K562 (cell line): ENCODE measurements at regions not wholly inside any gene's neighbourhood (a gene's known extent, or its start where the extent isn't known, plus 50 kb on each side); places are given as distances from the start of the nearest gene placed in this dataset.
A peak's percentile ranks its signal among the peaks of the same experiment; 100 is the strongest.

Source experiments
- BHLHE40 ChIP-seq: IDR thresholded peaks from 2 replicates; pipeline ENCODE4 v1.6.1; 2011; ENCODE audit warnings: low read length, improper control_type of control experiment
- BRD9 ChIP-seq: fragments of 450-650 bp; IDR thresholded peaks from 2 replicates; pipeline ENCODE4 v1.6.1; 2018; ENCODE audit warnings: low read depth; ENCODE audit not compliant: partially characterized antibody
- BRF1 ChIP-seq: IDR thresholded peaks from 3 replicates; pipeline ENCODE4 v1.6.1; 2011; ENCODE audit warnings: borderline replicate concordance, mild to moderate bottlenecking; ENCODE audit not compliant: insufficient read length; ENCODE audit errors: extremely low read depth
- C11orf30 ChIP-seq: fragments of 450-650 bp; IDR thresholded peaks from 2 replicates; pipeline ENCODE4 v1.6.1; 2016; ENCODE audit warnings: low read depth, mild to moderate bottlenecking
- CBX3 ChIP-seq, 2 experiments: IDR thresholded peaks; 1 replicate in 1 of 2; 2 replicates in 1 of 2; pipeline ENCODE4 v1.6.1; 2012; ENCODE audit warnings: inconsistent platforms in 2 of 2, low read length in 2 of 2, borderline replicate concordance in 1 of 2, control low read depth in 1 of 2
- FOXP1 ChIP-seq: sonication (generic); formaldehyde crosslinking; IDR thresholded peaks from 2 replicates; pipeline ENCODE4 v1.8.0; 2022; ENCODE audit warnings: mild to moderate bottlenecking, missing genetic modification reagents
- GABPA ChIP-seq: fragments of 200-800 bp; sonication (Bioruptor generic); conservative IDR thresholded peaks from 2 replicates; pipeline ENCODE4 v1.6.1; 2016; ENCODE audit warnings: low read depth, missing genetic modification characterization, missing compliant biosample characterization
- GTF2F1 ChIP-seq: IDR thresholded peaks from 2 replicates; pipeline ENCODE4 v1.6.1; 2011; ENCODE audit warnings: low read depth, low read length, improper control_type of control experiment
- HNRNPK ChIP-seq: fragments of 200-400 bp; formaldehyde crosslinking; IDR thresholded peaks from one replicate; pipeline ENCODE4 v1.6.1; 2018; ENCODE audit warnings: mild to moderate bottlenecking, low read depth, low read length; ENCODE audit not compliant: poor library complexity, severe bottlenecking
- ILF3 ChIP-seq: fragments of 450-650 bp; IDR thresholded peaks from 2 replicates; pipeline ENCODE4 v1.6.1; 2018; ENCODE audit warnings: antibody characterized with exemption, mild to moderate bottlenecking, moderate library complexity, borderline replicate concordance
- PHF21A ChIP-seq: fragments of 450-650 bp; IDR thresholded peaks from 2 replicates; pipeline ENCODE4 v1.6.1; 2017; ENCODE audit warnings: low read depth, borderline replicate concordance
- PURB ChIP-seq: sonication (generic); formaldehyde crosslinking; IDR thresholded peaks from 2 replicates; pipeline ENCODE4 v1.9.0; 2021; ENCODE audit warnings: low read depth, mild to moderate bottlenecking, missing genetic modification reagents
- SRSF9 ChIP-seq: fragments of 200-400 bp; formaldehyde crosslinking; IDR thresholded peaks from 2 replicates; pipeline ENCODE4 v1.6.1; 2017; ENCODE audit warnings: low read depth, low read length, borderline replicate concordance
- TEAD2 ChIP-seq: fragments of 450-650 bp; IDR thresholded peaks from 2 replicates; pipeline ENCODE4 v1.6.1; 2016; ENCODE audit warnings: missing genetic modification characterization, control low read depth, missing compliant biosample characterization
- ZBTB7A ChIP-seq: IDR thresholded peaks from 2 replicates; pipeline ENCODE4 v1.6.1; 2011; ENCODE audit warnings: low read depth, mild to moderate bottlenecking, low read length, moderate library complexity, borderline replicate concordance; ENCODE audit not compliant: control insufficient read depth
- ZC3H8 ChIP-seq: fragments of 450-650 bp; IDR thresholded peaks from 2 replicates; pipeline ENCODE4 v1.6.1; 2017
- ZNF384 ChIP-seq: IDR thresholded peaks from 2 replicates; pipeline ENCODE4 v1.6.1; 2012; ENCODE audit warnings: low read depth, low read length, improper control_type of control experiment
- ZNF77 ChIP-seq: fragments of 250-450 bp; sonication (Bioruptor Pico); IDR thresholded peaks from 2 replicates; pipeline ENCODE4 v1.5.0; 2020
- ZNF780A ChIP-seq: fragments of 250-450 bp; sonication (Bioruptor Pico); IDR thresholded peaks from 2 replicates; pipeline ENCODE4 v1.5.0; 2021; ENCODE audit warnings: mild to moderate bottlenecking
- TF ChIP-seq, protein P1 (sequence below): sonication (generic); formaldehyde crosslinking; IDR thresholded peaks from 2 replicates; pipeline ENCODE4 v1.9.0; 2022; ENCODE audit warnings: mild to moderate bottlenecking, missing genetic modification reagents
- TF ChIP-seq, protein P2 (sequence below): IDR thresholded peaks from 3 replicates; pipeline ENCODE4 v1.6.1; 2011; ENCODE audit warnings: borderline replicate concordance, mild to moderate bottlenecking, moderate library complexity; ENCODE audit not compliant: insufficient read length; ENCODE audit errors: extremely low read depth
- TF ChIP-seq, protein P3 (sequence below): fragments of 200-800 bp; sonication (Bioruptor generic); IDR thresholded peaks from 2 replicates; pipeline ENCODE4 v1.6.1; 2017; ENCODE audit warnings: missing genetic modification characterization, missing compliant biosample characterization
- TF ChIP-seq, protein P4 (sequence below): fragments of 250-450 bp; sonication (Bioruptor Pico); IDR thresholded peaks from 2 replicates; pipeline ENCODE4 v1.4.0; 2020; ENCODE audit warnings: borderline replicate concordance

DNA sequence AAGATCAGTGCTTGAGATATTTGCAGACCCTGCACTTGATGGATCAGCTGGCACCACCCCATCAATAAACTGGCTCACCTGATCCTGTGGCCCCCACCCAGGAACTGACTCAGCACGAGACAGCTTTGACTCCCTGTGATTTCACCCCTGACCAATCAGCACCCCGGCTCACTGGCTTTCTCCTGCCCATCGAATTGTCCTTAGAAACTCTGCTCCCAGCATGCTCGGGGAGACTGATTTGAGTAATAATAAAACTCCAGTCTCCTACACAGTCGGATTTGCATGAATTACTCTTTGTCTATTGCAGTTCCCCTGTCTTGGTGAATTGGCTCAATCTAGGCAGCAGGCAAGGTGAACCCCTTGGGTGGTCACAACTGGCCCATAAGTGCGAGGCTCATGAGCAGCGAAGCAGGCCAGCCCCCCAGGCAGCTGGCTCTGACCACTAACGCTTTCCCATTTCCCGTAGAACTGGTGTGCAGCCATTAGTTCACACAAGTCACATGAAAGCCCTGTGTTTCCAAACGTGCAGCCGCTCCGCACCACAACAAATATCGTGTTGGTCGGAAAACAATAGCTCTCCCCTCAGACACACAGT, 79.6 kb downstream of the RSPH3 start (continued):
- TF ChIP-seq CBX3 (IDR thresholded peaks at IDR 0.05; ENCODE audit: borderline replicate concordance in 1 of 2, low read length in 2 of 2), result no peak
- no peak for TF ChIP-seq BRD9
- TF ChIP-seq FOXP1 (CRISPR knock-in tag), result no peak
- TF ChIP-seq, protein P1, sequence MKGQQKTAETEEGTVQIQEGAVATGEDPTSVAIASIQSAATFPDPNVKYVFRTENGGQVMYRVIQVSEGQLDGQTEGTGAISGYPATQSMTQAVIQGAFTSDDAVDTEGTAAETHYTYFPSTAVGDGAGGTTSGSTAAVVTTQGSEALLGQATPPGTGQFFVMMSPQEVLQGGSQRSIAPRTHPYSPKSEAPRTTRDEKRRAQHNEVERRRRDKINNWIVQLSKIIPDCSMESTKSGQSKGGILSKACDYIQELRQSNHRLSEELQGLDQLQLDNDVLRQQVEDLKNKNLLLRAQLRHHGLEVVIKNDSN (CRISPR knock-in tag), result no peak
- TF ChIP-seq TEAD2 (tag), result no peak
- TF ChIP-seq, protein P2, sequence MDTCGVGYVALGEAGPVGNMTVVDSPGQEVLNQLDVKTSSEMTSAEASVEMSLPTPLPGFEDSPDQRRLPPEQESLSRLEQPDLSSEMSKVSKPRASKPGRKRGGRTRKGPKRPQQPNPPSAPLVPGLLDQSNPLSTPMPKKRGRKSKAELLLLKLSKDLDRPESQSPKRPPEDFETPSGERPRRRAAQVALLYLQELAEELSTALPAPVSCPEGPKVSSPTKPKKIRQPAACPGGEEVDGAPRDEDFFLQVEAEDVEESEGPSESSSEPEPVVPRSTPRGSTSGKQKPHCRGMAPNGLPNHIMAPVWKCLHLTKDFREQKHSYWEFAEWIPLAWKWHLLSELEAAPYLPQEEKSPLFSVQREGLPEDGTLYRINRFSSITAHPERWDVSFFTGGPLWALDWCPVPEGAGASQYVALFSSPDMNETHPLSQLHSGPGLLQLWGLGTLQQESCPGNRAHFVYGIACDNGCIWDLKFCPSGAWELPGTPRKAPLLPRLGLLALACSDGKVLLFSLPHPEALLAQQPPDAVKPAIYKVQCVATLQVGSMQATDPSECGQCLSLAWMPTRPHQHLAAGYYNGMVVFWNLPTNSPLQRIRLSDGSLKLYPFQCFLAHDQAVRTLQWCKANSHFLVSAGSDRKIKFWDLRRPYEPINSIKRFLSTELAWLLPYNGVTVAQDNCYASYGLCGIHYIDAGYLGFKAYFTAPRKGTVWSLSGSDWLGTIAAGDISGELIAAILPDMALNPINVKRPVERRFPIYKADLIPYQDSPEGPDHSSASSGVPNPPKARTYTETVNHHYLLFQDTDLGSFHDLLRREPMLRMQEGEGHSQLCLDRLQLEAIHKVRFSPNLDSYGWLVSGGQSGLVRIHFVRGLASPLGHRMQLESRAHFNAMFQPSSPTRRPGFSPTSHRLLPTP, result no peak
- 0 out of 2 replicates have a peak, but pooled peaks have one; percentile 9 for TF ChIP-seq BHLHE40
- peak; percentile 7; the same call in 1 of the 2 replicates for TF ChIP-seq PHF21A
- no peak for TF ChIP-seq ZBTB7A
- TF ChIP-seq ZNF780A (CRISPR knock-in tag), result no peak
- TF ChIP-seq ILF3, result no peak
- TF ChIP-seq ZNF384, result no peak
- no peak for TF ChIP-seq SRSF9
- no peak for TF ChIP-seq HNRNPK
- TF ChIP-seq, protein P3, sequence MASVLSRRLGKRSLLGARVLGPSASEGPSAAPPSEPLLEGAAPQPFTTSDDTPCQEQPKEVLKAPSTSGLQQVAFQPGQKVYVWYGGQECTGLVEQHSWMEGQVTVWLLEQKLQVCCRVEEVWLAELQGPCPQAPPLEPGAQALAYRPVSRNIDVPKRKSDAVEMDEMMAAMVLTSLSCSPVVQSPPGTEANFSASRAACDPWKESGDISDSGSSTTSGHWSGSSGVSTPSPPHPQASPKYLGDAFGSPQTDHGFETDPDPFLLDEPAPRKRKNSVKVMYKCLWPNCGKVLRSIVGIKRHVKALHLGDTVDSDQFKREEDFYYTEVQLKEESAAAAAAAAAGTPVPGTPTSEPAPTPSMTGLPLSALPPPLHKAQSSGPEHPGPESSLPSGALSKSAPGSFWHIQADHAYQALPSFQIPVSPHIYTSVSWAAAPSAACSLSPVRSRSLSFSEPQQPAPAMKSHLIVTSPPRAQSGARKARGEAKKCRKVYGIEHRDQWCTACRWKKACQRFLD (CRISPR knock-in tag), result 0 out of 2 replicates have a peak, but pooled peaks have one; percentile 10
- TF ChIP-seq BRF1, result no peak
- TF ChIP-seq GABPA (tag), result no peak
- TF ChIP-seq ZC3H8, result no peak
- no peak for TF ChIP-seq GTF2F1
- TF ChIP-seq, protein P4, sequence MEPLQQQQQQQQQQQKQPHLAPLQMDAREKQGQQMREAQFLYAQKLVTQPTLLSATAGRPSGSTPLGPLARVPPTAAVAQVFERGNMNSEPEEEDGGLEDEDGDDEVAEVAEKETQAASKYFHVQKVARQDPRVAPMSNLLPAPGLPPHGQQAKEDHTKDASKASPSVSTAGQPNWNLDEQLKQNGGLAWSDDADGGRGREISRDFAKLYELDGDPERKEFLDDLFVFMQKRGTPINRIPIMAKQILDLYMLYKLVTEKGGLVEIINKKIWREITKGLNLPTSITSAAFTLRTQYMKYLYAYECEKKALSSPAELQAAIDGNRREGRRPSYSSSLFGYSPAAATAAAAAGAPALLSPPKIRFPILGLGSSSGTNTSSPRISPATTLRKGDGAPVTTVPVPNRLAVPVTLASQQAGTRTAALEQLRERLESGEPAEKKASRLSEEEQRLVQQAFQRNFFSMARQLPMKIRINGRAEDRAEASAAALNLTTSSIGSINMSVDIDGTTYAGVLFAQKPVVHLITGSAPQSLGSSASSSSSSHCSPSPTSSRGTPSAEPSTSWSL (CRISPR knock-in tag), result no peak
- peak; percentile 30; the same call in 1 of the 2 replicates for TF ChIP-seq C11orf30
- no peak for TF ChIP-seq ZNF77 (CRISPR knock-in tag)
- TF ChIP-seq PURB (CRISPR knock-in tag), result no peak
